PC-3 (cell line): ENCODE measurements at regions not wholly inside any gene's neighbourhood (a gene's known extent, or its start where the extent isn't known, plus 50 kb on each side); places are given as distances from the start of the nearest gene placed in this dataset.

Experiments
- EZH2 ChIP-seq: fragments of 300-600 bp; sonication (generic); IDR thresholded peaks from one replicate; pipeline ENCODE4 v1.6.1; 2017; ENCODE audit warnings: antibody characterized with exemption, mild to moderate bottlenecking, low read length; ENCODE audit not compliant: unreplicated experiment
- EZH2phosphoT487 ChIP-seq: fragments of 300-600 bp; sonication (generic); IDR thresholded peaks from 2 replicates; pipeline ENCODE4 v1.6.1; 2018; ENCODE audit warnings: mild to moderate bottlenecking, antibody characterized with exemption, low read length, borderline replicate concordance
- TF ChIP-seq, protein P1 (sequence below): fragments of 300-600 bp; sonication (generic); conservative IDR thresholded peaks from 2 replicates; pipeline ENCODE4 v1.5.1; 2017; ENCODE audit warnings: antibody characterized with exemption, low read depth, mild to moderate bottlenecking, low read length

DNA sequence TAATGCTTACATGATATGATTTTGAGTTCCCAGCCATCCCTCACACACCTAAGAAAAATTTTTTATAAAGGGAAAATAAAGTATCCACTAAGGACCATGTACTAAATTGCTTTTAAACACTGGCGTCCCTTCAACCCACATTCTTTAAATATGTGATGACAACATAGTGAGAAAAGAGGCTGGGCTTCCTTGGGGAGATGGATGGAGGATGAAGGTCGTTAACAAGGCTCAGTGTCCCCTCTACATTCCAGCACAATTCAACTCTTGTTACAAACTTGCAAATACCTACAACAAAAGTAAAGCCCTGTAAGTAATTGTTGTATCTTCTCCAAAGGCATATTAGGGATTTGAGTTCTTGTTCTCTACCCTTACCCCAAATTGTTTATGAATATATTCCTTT, 87.2 kb upstream of the SLC4A7 start:
- TF ChIP-seq EZH2 (no peak), EZH2phosphoT487 (no peak)
- TF ChIP-seq, protein P1, sequence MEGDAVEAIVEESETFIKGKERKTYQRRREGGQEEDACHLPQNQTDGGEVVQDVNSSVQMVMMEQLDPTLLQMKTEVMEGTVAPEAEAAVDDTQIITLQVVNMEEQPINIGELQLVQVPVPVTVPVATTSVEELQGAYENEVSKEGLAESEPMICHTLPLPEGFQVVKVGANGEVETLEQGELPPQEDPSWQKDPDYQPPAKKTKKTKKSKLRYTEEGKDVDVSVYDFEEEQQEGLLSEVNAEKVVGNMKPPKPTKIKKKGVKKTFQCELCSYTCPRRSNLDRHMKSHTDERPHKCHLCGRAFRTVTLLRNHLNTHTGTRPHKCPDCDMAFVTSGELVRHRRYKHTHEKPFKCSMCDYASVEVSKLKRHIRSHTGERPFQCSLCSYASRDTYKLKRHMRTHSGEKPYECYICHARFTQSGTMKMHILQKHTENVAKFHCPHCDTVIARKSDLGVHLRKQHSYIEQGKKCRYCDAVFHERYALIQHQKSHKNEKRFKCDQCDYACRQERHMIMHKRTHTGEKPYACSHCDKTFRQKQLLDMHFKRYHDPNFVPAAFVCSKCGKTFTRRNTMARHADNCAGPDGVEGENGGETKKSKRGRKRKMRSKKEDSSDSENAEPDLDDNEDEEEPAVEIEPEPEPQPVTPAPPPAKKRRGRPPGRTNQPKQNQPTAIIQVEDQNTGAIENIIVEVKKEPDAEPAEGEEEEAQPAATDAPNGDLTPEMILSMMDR, result no peak
